ENCODE measurements at regions not wholly inside any gene's neighbourhood (a gene's known extent, or its start where the extent isn't known, plus 50 kb on each side); places are given as distances from the start of the nearest gene placed in this dataset.

GRCh38 chr10:93150289-93150688 is 76.6 kb downstream of the CYP26A1 start:
- no peak for TF ChIP-seq POLR2AphosphoS5 (IDR thresholded peaks at IDR 0.05)
- TF ChIP-seq CTCF (IDR thresholded peaks at IDR 0.05): no peak
- TF ChIP-seq EP300 (IDR thresholded peaks at IDR 0.05): no peak
- no peak for TF ChIP-seq POLR2A (IDR thresholded peaks at IDR 0.05)

Data from upper lobe of left lung (tissue), 4 donors.